HUDEP-2 (cell line): ENCODE measurements at regions not wholly inside any gene's neighbourhood (a gene's known extent, or its start where the extent isn't known, plus 50 kb on each side); places are given as distances from the start of the nearest gene placed in this dataset.
A peak's percentile ranks its signal among the peaks of the same experiment; 100 is the strongest.

Experiments used
- DNase-seq, 76 experiments: peaks; one replicate each; lab custom pipeline; 2025; ENCODE audit not compliant: unreplicated experiment in 76 of 76; lab: John Stamatoyannopoulos, UW

- DNase-seq = no peak
Measured at GRCh38 chr2:57539761-57540160, 506.8 kb upstream of the VRK2 start.

GRCh38 chr2:57542081-57542480 is 504.5 kb upstream of the VRK2 start:
- no peak for DNase-seq

- no peak for DNase-seq
Measured at GRCh38 chr2:57543211-57543610, 503.4 kb upstream of the VRK2 start.

GRCh38 chr2:57544624-57545023 is 502.0 kb upstream of the VRK2 start:
- DNase-seq = no peak

- no peak for DNase-seq
Measured at GRCh38 chr2:57546478-57546877, 500.1 kb upstream of the VRK2 start.

GRCh38 chr2:57549642-57550102 is 496.9 kb upstream of the VRK2 start:
- DNase-seq = peak in 1 of 76 experiments; percentile 3

GRCh38 chr2:57550912-57551311 is 495.7 kb upstream of the VRK2 start:
- no peak for DNase-seq

- no peak for DNase-seq
Measured at GRCh38 chr2:57552885-57553284, 493.7 kb upstream of the VRK2 start.

GRCh38 chr2:57554348-57554747 is 492.3 kb upstream of the VRK2 start:
- no peak for DNase-seq

GRCh38 chr2:57558312-57558711 is 488.3 kb upstream of the VRK2 start:
- no peak for DNase-seq

- DNase-seq = no peak
Measured at GRCh38 chr2:57562495-57562894, 484.1 kb upstream of the VRK2 start.

- DNase-seq = no peak
Measured at GRCh38 chr2:57563015-57563414, 483.6 kb upstream of the VRK2 start.

- DNase-seq = no peak
Measured at GRCh38 chr2:57567245-57567644, 479.4 kb upstream of the VRK2 start.

- no peak for DNase-seq
Measured at GRCh38 chr2:57569396-57569795, 477.2 kb upstream of the VRK2 start.

GRCh38 chr2:57570961-57571360 is 475.6 kb upstream of the VRK2 start:
- no peak for DNase-seq

GRCh38 chr2:57575700-57576268 is 470.8 kb upstream of the VRK2 start:
- no peak for DNase-seq

GRCh38 chr2:57576983-57577382 is 469.6 kb upstream of the VRK2 start:
- DNase-seq = no peak

- DNase-seq = no peak
Measured at GRCh38 chr2:57597940-57598339, 448.7 kb upstream of the VRK2 start.

- no peak for DNase-seq
Measured at GRCh38 chr2:57598551-57598950, 448.1 kb upstream of the VRK2 start.

GRCh38 chr2:57602733-57603132 is 443.9 kb upstream of the VRK2 start:
- no peak for DNase-seq

GRCh38 chr2:57614988-57615387 is 431.6 kb upstream of the VRK2 start:
- DNase-seq = no peak

GRCh38 chr2:57615855-57616556 is 430.6 kb upstream of the VRK2 start:
- DNase-seq = no peak

- DNase-seq = no peak
Measured at GRCh38 chr2:57617318-57617717, 429.3 kb upstream of the VRK2 start.
